ENCODE measurements at regions not wholly inside any gene's neighbourhood (a gene's known extent, or its start where the extent isn't known, plus 50 kb on each side); places are given as distances from the start of the nearest gene placed in this dataset.

GRCh38 chr11:70614034-70614681 is 215.8 kb downstream of the CTTN start:
- Histone ChIP-seq H3K9ac (ENCODE audit: extremely low read depth, insufficient read length, low read length) (no peak overlapping the region), H3K4me1 (ENCODE audit: insufficient read depth, low read length) (peaks cover 19% of the 10 kb centered on the region), H3T11ph (ENCODE audit: low read length) (no peak overlapping the region), H2BK15ac (ENCODE audit: low read depth, low read length) (no peak overlapping the region), H2BK120ac (ENCODE audit: low read depth, low read length, poor library complexity, severe bottlenecking) (no peak overlapping the region), H2BK5ac (ENCODE audit: insufficient read length, low read length) (no peak overlapping the region), H2AK5ac (ENCODE audit: insufficient read length, low read length) (no peak overlapping the region), H3K9me3 (ENCODE audit: control insufficient read depth, low read depth, low read length) (no peaks in the 10 kb centered on the region), H3K4ac (ENCODE audit: low read depth, low read length) (no peak overlapping the region), H3K27me3 (ENCODE audit: insufficient read depth, low read length) (no peaks in the 10 kb centered on the region), H2BK12ac (ENCODE audit: insufficient read length, low read depth, low read length) (no peak overlapping the region), H3K23me2 (ENCODE audit: insufficient read length, low read depth, low read length, poor library complexity, severe bottlenecking) (no peaks in the 10 kb centered on the region), H3K27ac (ENCODE audit: insufficient read length, low read depth, low read length) (no peak overlapping the region), H4K91ac (ENCODE audit: insufficient read length, low read depth, low read length) (no peak overlapping the region), H3K18ac (ENCODE audit: insufficient read length, low read depth, low read length) (no peak overlapping the region), H3K4me2 (ENCODE audit: insufficient read depth, insufficient read length, low read length) (no peak overlapping the region), H2BK20ac (ENCODE audit: low read depth, low read length, poor library complexity, severe bottlenecking) (no peak overlapping the region), H2AFZ (ENCODE audit: low read length) (no peak overlapping the region), H4K5ac (ENCODE audit: insufficient read length, low read depth, low read length) (no peak overlapping the region), H3K79me2 (ENCODE audit: insufficient read depth, low read length) (no peaks in the 10 kb centered on the region; the same call in 1 of the 2 replicates), H3K56ac (ENCODE audit: insufficient read length, low read depth, low read length) (no peak overlapping the region), H3K23ac (ENCODE audit: insufficient read length, low read depth, low read length) (no peak overlapping the region), H4K20me1 (ENCODE audit: control insufficient read depth, insufficient read depth, insufficient read length) (no peaks in the 10 kb centered on the region), H4K8ac (replicated peaks; ENCODE audit: insufficient read length, low read depth, low read length) (no peak overlapping the region), H3K79me1 (ENCODE audit: insufficient read depth, low read depth, low read length, poor library complexity, severe bottlenecking) (no peaks in the 10 kb centered on the region), H3K14ac (ENCODE audit: insufficient read depth, low read length) (no peak overlapping the region)
- DNase-seq, result no peak
- no peak overlapping the region for H3K27ac Mint-ChIP-seq
- H3K9me3 Mint-ChIP-seq, result no peaks in the 10 kb centered on the region
- TF ChIP-seq, protein P1, sequence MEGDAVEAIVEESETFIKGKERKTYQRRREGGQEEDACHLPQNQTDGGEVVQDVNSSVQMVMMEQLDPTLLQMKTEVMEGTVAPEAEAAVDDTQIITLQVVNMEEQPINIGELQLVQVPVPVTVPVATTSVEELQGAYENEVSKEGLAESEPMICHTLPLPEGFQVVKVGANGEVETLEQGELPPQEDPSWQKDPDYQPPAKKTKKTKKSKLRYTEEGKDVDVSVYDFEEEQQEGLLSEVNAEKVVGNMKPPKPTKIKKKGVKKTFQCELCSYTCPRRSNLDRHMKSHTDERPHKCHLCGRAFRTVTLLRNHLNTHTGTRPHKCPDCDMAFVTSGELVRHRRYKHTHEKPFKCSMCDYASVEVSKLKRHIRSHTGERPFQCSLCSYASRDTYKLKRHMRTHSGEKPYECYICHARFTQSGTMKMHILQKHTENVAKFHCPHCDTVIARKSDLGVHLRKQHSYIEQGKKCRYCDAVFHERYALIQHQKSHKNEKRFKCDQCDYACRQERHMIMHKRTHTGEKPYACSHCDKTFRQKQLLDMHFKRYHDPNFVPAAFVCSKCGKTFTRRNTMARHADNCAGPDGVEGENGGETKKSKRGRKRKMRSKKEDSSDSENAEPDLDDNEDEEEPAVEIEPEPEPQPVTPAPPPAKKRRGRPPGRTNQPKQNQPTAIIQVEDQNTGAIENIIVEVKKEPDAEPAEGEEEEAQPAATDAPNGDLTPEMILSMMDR (conservative IDR thresholded peaks at IDR 0.05), result no peak
- H3K4me3 Mint-ChIP-seq, result no peak overlapping the region
- H3K4me1 Mint-ChIP-seq, result peaks cover 31 to 36% of the 10 kb centered on the region in 2 experiments
- peaks cover 0 to 3% (median 2%) of the 10 kb centered on the region in 3 experiments; a peak in 4 of 7 replicates for H3K36me3 Mint-ChIP-seq (ENCODE audit: insufficient read depth in 1 of 3, low read depth in 3 of 3)
- no CpG with 5 or more reads among the region's 7 CpGs for WGBS (ENCODE audit: extremely low coverage, insufficient read length, low lambda C conversion rate)
- H3K27me3 Mint-ChIP-seq (ENCODE audit: low read depth), result no peaks in the 10 kb centered on the region; the same call in 1 of the 2 replicates
